HG02870 (cell line): ENCODE measurements at regions not wholly inside any gene's neighbourhood (a gene's known extent, or its start where the extent isn't known, plus 50 kb on each side); places are given as distances from the start of the nearest gene placed in this dataset.
A peak's percentile ranks its signal among the peaks of the same experiment; 100 is the strongest.

Experiments
- ATAC-seq: cut with Tn5 transposase; IDR thresholded peaks from one replicate; pipeline ENCODE4 v1.9.1; 2021; ENCODE audit warnings: mild to moderate bottlenecking, moderate library complexity; ENCODE audit not compliant: unreplicated experiment

DNA sequence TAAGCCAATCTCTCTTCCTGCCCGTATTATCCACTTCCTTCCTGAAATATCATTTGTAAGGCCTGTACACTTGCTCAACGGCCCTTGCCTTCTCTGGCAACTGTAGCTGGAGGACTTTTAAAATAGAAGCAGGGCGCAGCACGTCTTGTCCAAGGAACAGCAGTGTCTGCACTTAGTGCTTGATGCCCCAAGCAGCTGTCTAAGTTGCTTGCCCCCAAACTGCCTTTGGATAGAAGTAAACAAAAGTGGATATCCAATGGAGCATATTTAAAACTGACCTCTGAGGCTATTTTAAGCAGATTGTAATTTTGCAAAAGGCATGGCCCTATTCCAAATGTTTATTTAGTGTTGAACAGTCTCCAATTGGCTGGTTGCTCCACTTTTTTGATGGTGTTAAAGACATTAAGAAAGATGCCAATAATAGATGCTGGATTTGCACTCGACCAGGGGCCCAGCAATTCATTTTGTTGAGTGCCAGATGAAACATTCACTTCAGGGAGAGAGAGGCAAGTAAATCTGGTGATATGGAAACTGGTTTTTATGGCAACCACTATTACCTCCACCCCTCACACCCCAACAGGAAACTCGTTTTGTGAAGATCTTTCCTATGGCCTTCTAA, 526.8 kb upstream of the TBL1XR1 start:
- no peak for ATAC-seq

DNA sequence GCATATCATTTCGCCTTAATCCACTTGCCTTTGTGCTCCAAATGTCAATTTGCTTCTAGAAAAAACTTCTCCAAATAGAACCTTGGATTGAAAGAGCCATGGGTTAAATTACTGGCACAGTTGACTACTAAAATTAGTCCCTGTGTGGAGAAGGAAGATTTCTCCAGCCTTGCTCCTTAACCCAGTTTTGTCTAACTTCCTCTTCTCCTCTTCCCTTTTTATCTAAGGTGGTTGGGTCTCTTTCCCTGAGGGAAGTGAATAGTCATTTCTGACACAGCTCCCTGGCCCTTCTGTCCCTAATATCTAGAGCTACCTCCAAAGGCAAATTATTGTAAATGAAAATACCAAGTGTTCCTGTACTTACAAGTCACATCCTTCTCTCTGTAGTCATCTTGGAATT, 527.9 kb upstream of the TBL1XR1 start:
- ATAC-seq: no peak

DNA sequence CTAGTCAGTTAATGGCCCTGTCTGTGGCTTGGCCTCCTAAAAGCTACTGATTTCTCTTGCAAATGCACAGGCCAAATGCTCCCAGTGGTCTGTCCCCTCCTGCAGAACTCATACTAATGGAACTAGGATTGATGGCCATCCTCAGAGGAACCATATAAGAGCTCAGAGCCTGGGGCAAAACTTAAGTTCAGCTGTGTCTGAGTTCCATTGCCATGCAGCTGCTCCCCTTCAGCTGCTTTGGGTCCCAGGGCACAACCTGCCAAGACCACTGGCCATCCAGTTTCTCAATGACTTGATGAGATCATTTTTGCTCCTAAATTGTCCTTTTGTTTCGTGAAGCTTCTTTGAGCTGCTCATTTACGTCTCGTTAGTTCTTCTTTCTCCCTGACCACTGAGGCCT, 529.5 kb upstream of the TBL1XR1 start:
- ATAC-seq: no peak

DNA sequence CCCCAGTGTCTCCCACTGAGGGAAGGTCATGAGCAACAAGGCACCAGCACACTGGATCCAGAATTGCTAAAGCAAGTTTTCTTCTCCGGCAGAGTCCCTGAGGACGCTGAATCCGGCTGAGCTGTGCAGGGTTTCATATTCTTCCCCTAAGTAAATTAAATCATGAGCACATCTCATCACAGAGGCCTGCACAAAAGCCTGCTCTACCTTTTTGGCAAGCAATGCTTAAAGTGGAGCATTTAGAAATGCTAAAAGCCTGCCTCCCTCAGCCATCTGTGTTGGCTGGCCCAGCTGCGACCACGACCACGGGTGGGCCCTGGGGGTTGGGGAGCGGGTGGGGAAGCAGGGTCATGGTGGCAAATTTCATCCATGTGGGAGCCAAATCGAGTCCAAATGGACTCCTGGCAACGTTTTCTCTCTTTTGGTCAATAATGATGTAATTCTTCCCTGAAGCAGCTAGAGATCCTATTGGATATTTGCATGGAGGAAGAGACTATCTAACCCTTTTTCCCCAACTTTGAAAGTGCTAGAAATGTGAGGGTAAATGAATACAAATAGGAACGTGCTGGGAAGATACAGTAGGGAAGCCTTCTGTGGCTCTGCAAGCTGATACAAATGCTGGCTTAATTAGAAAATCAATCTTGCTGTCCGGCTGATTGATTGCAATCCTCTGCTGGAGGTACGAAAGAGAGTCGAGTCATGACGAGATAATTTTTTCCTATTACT, 532.8 kb upstream of the TBL1XR1 start:
- ATAC-seq: no peak

DNA sequence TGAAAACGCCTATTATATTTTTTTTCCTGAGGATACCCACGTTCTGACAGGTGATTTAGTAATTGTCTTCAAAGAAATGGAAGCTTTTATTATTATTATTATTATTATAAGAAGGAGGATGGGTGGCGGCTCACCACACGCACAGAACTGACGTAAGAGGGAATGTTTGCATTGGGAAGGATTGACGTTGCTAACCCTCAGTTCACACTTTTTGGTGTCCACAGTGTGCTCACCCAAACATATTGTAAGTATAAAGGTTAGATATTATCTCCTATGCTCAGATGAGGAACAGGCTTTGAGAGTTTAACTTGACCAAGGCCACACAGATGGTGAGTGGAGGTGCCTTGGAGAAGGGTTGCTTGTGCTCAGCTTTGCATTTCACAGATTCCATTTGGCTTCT, 533.5 kb upstream of the TBL1XR1 start:
- ATAC-seq: no peak

DNA sequence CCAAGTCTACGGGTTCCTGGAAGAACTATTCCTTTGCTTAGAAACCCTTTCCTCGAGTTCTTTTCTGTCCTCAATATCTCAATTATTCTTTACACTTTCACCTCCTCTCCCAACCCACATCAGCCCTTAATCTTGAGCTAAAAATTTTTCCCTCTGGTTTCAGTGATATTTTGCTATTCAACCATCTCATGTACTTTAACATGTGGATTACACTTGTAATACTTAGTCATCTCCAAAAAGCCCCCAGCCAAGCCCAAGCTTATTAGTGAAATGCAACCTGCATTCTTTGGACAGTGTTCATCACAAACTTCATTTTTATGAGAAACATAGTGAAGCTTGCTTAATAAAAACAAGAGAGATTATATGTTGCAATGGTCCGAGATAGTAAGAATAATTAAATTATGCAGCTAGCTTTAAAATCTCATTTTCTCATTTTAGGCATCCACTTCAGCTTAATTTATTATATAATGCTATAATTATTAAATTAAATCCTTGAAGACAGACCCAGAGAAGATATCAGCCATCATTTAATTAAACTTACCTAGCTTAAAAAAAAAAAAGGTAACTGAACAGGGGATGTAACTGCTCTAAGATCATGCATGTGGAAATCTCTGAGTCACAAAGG, 534.5 kb upstream of the TBL1XR1 start:
- no peak for ATAC-seq

DNA sequence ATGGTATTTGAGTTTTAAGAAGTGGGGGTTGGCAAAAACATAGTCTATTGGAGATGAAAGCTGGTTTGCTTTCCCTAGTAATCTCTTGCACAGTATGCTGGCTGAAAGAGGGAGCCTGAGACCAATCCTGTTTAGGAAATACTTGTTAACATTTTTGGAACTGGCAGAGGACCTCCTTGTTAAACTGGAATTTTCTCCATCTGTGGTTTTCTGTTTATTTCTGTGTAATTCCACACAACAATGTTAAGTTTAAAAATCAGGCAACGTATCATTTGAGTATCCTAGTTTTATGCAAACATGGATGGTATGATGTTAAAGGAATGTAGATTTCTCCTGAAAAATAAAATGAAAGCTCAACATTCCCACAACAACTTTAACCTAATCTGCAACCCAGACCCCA, 536.0 kb upstream of the TBL1XR1 start:
- ATAC-seq: no peak

DNA sequence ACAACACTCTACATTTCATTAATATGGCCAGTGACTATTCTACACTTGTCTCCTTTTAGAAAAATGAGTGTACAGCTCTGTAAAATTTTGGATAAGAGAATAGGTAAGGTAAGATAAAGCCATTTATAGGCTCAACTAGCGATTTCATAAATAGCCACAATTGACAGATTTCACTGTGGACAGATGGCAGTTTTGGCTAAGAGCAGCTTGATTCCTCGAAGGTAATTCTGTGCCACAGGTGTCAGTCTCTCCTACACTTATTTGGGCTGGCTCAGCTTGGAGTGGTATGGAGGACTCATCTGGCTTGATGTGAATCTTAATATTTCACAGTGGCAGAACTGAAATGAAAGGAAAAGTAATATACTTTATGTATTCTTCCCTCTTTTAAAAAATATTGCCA, 536.7 kb upstream of the TBL1XR1 start:
- no peak for ATAC-seq

DNA sequence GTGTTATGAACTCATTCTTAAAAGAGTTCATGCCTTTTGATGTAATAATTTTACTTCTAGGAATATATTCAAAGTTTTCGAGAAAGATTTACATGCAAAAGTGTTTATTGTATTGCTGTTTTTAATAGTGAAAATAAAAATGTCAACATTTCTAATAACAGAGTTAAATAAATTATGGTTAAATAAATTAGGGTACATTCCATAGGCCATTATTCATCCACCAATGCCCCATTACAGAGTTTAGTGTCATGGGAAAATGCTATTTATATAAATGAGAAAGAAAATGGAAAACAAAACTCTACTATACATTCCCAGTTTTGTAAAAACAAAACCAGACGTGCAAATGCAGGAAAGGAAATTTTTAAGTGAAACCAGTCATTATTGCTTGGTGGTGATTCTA, 538.1 kb upstream of the TBL1XR1 start:
- ATAC-seq: no peak

DNA sequence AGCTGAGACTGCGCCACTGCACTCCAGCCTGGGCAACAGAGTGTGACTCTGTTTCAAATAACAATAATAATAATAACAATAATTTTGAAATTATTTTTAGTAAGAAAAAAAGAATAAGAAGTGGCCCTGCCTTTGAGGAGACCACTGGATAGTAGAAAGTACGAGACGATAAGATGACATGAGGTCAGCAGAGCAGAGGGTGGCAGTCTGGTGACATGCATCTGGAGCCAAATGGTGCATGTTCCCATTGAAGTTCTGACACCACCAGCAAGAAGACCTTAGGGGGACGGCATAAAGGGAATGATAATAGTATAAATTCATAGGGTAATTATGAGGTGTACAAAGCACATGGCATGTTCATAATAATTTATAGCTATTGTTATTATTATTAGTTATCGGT, 542.2 kb upstream of the TBL1XR1 start:
- ATAC-seq: no peak

DNA sequence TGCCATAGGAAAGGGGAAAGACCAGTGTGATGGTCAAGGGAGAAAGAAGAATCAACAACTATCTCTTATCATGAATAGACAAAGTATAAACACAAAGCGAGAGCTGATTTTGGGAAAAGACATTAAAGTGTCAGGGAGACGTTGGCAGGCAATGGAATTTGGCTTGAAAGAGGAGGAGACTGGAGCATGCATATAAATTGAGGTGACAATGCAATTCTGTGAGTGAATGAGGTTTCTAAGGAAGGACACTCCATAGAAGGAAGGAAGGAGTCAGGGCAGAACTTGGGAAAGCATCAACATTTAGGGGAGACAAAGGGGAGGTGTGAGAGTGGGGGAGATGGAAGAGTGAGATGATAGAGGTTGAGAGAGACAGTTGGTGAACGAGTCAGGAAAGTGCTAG, 543.0 kb upstream of the TBL1XR1 start:
- ATAC-seq: no peak

DNA sequence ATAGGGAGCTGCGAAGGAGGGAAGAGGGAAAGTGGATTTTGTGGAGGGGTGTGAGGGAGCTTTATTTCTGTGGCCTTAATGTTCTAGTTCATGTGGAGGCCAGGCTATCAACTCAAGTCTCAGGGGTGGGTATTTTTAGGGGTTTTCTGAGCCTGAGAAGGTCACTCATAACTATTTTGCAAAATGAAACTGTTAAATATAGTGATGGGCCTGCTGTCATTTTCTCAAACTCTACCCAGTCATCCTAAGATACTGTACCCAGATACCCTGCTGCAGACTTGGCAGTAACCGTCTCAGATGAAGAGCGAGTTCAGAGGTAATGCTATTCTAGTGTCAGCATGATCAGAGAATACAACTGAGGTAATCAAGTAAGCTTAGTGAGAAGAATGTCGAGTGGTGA, 545.0 kb upstream of the TBL1XR1 start:
- ATAC-seq: peak; percentile 53

DNA sequence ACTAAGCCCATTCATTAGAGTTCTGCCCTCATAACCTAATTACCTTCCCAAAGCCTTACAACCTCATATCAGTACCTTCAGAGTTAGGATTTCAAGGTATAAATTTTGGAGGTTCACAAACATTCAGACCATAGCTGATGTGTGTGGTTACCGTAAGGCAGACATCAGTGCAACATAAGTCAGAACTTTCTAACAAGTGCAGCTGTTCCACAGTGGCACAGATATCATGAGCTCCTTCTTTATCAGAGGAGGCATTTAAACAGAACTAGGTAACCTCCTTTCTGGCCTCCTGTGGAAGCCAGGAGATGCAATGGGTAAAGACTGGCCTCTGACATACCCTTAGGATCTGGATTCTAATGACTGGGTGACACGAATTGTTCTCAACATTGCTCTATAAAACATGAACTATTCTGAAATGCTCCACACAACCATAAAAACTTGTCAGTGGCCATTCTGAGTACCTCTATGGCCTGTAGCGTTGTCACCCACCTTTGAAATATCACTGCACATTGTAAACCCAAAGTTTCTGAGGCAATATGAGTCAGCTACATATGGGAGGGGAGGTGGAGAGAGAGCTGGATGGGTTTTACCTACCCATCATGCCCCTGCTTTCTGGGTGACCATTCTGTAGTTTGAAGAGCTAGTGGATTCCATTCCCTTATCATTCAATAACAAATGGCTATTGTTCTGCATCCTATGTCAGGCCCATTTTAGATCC, 546.0 kb upstream of the TBL1XR1 start:
- ATAC-seq: no peak

DNA sequence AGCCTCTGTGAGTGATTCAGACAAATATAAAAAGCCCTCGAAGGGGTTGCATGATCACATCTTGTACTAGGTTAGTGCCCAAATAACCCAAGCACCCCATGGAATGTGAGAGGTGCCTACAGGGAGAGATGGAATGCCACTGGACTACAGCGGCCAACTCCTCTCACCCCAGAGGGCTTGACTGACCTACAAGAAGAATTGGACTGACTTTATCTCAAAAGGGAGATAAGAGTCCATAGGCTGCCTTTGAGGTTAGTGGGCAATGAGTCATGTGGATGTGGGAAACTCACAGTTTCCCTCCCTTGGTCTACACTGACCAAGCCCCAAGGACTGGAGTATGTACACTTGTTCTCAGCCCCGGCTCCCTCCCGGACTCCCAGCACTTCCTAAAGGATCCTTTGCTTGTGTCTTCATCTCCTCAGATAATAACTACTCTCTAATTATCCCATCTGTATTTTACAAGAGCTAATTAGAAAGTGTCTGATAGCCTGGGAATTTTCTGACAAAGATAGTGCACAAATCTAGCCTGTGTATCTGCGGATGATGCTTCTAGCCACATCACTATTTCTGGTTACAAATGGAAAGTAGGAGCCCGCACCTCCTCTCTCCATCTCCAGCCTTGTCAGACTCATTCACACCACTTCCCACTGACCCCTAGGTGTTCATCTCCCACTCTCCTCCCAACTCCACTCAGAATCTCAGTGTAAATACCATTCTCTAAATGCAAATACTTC, 547.8 kb upstream of the TBL1XR1 start:
- ATAC-seq: no peak

DNA sequence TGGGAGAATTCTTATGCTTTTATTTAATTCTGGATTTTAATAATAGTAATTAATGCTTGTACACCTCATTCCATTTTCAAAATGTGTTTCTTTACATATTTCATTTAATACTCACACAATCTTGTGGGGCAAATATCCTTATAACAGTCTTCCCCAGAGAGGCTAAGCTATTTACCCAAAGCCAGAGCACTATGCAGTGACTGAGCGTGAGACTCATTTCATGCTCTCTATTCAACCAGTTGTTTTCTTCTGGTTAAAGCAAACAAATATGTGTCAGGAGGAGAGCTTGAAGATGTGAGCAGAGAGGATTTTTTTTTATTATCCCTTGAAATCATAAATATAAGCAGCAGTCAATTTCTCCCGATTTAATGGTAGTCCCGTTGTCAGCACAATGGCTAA, 548.3 kb upstream of the TBL1XR1 start:
- ATAC-seq: no peak

DNA sequence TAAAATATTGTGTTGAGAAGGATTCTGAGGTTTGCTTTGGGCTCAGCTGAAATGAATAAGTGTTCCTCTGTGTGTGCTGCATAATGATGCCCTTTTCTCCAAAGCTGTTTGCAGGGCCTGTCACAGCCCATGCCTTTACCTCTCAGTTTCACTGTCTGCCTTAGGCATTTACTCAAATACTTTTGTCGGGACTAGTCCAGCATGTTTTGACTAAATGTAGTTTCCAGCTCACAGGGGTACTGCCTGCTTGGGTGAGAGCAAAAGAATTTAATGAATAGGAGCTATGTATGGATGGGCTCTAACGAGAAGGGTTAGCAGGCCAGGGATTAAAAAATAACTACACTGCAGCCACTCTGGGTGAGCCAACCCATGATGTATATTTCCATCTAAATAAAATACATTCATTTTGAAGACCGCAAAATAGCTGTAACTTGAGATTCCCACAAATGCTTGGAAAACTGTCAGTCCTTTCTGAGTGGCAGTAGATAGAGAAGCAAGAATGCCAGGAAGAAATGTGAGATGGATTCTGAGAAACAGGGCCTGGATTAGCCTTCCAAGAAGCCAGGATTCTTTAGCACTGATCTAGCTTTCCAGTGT, 549.2 kb upstream of the TBL1XR1 start:
- ATAC-seq: no peak

DNA sequence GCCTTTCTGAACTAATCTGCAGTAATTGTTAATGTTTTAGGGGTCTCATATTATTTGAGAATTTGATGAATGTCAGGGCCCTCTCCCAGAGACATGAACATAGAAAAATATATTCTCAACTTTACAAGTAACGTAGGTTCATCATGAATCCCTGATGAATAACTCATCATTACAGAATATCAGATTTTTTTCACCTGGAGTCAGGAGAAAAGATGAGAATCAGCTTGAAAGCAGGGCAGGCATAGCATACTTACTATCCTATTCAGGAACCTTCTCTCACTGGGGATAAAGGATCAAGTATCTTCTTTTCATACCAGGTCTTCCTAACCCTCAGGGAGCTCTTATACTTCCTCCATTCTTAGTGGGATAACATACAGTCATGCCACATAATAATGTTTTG, 552.6 kb upstream of the TBL1XR1 start:
- ATAC-seq: no peak

DNA sequence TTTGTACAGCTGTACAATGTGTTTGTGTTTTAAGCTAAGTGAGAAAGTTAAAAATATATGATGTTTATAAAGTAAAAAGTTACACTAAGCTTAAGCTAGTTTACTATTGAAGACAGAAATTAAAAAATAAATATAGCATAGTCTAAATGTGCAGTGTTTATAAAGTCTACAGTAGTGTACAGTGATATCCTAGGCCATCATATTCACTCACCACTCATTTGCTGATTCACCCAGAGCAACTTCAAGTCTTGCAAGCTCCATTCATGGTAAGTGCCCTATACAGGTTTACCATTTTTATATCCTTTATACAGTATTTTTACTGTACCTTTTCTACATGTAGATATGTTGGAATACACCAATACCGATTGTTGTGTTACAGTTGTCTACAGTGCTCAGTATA, 553.2 kb upstream of the TBL1XR1 start:
- ATAC-seq: no peak

DNA sequence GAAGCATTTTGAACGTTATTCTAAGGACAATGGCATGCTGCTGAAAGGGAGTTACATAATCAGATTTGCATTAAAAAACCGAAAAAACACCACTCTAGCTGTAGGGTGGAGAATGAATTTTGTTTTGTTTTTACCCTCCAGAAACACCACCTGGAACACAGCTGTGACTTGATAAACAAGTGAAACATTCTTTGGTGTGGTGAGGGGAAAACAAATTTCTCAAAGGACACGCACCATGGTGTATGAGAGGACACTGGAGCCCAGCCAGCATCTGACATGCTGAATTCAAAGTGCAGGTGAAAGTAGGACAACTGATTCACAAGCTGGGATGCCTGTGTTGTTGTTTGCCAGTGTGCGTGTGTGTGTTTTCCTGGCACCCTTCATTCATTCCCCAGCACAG, 554.5 kb upstream of the TBL1XR1 start:
- no peak for ATAC-seq

DNA sequence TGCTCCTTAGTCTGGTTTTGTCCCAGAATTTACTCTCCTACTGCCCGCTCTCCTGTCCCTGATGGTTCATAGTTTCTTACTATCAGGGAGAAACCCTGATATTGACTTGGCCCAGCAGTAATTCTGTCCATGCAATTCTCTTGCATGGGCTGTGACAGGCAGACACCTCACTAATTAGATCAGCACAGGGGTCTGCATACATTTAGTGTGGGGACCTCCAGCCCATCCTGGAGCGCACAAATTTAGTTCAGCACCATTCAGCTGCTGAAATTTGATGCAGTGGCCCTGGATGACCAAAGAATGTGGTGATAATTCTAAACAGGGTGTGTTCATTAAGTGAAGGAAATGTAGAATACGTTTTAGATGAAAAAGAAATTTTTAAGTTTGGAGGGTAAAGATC, 555.5 kb upstream of the TBL1XR1 start:
- no peak for ATAC-seq
